ENCODE measurements at regions not wholly inside any gene's neighbourhood (a gene's known extent, or its start where the extent isn't known, plus 50 kb on each side); places are given as distances from the start of the nearest gene placed in this dataset.

DNA sequence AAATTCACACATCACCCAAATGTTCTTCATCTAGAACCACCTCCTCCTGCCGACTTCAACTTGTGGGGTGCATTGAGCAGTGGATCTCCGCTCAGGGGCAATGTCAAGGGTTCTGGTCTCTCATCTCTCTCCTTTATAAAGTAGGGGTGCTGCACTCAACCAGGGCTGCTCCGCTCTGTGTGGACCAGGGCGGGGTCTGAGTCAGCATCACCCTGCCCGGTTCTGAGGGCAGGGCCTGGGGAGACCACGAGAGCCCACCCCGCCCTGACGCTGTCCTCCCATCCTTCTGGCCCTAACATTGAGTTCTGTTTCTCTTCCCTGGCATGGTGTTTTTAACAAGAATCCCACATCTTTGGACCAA is 311.6 kb upstream of the DIO3 start:
- no peak for DNase-seq (ENCODE audit: low read depth)
- TF ChIP-seq, protein P1, sequence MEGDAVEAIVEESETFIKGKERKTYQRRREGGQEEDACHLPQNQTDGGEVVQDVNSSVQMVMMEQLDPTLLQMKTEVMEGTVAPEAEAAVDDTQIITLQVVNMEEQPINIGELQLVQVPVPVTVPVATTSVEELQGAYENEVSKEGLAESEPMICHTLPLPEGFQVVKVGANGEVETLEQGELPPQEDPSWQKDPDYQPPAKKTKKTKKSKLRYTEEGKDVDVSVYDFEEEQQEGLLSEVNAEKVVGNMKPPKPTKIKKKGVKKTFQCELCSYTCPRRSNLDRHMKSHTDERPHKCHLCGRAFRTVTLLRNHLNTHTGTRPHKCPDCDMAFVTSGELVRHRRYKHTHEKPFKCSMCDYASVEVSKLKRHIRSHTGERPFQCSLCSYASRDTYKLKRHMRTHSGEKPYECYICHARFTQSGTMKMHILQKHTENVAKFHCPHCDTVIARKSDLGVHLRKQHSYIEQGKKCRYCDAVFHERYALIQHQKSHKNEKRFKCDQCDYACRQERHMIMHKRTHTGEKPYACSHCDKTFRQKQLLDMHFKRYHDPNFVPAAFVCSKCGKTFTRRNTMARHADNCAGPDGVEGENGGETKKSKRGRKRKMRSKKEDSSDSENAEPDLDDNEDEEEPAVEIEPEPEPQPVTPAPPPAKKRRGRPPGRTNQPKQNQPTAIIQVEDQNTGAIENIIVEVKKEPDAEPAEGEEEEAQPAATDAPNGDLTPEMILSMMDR (IDR thresholded peaks at IDR 0.05; ENCODE audit: insufficient read depth, low read depth, low read length), result no peak
- no peak overlapping the region for H3K4me3 ChIP-seq (ENCODE audit: low read depth, low read length)

DNA sequence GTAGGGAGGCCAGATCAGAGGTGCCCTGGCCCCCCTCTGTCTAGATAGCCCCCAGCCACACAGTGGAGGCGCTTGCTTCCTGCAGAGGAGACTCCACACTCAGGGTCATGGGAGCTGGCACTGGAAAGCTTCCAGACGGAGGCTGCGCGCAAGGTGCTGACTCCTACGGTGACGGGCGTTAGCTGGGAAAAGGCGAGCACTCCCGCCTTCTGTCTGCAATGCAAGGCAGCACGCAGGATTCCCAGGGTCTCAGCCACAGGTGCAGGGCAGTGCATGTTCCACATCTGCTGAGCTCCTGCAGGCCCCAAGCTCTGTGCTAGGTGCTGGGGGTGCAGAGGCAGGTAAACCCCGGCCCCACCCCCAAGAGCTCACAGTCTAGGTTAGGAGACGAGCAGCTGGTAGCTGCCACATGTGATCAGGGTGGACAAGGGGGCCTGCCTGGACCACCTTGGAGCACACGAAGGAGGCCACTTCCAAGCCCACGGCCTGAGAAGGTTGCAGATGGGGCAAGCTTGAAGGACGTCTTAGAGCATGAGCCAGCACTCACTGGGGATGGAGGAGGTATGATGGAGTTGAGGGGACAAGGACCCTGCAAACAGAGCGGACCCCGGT is 310.9 kb upstream of the DIO3 start:
- TF ChIP-seq, protein P1 (IDR thresholded peaks at IDR 0.05; ENCODE audit: insufficient read depth, low read depth, low read length), result no peak
- DNase-seq (ENCODE audit: low read depth), result no peak
- no peak overlapping the region for H3K4me3 ChIP-seq (ENCODE audit: low read depth, low read length)

DNA sequence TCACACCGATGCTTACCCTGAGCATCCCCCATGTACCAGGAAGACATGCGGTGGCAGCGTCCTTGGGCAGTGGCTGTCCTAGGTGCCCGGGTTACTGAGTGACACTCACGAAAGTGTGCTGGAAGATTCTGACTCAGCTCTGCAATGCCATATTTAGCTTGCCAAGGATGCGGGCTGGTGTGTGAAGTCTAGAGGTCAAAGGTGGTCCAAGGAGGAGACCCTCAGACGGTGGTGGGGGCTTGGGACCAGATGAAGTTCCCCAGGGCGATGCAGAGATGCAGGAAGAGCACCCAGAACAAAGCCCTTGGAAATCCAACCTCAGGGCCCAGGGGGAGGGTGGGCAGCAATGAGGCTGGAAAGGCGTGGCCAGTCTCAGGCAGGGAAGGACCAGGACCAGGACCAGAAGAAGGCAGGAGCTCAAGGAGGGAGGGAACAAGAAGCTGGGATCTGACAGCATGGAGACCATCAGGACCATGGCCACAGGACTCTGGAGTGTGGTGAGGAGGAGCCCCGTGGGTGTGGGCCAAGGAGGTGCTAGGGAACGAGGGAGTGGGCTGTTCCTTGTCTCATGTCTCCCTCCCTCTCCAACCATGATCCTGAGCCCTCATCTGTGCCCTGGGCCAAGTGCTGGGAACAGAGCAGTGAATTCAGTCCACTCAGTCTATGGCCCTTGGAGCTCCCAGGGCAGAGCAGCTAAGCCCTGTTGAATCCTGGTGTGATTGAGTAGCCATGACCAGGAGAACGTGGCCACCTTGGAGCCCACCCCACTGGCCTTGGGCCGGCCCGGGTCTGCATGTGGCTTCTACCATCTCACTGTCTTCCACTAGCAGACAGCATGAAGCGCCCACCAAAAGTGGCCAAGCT is 310.1 kb upstream of the DIO3 start:
- DNase-seq (ENCODE audit: low read depth), result no peak
- TF ChIP-seq, protein P1 (IDR thresholded peaks at IDR 0.05; ENCODE audit: insufficient read depth, low read depth, low read length), result no peak
- H3K4me3 ChIP-seq (ENCODE audit: low read depth, low read length), result no peak overlapping the region

DNA sequence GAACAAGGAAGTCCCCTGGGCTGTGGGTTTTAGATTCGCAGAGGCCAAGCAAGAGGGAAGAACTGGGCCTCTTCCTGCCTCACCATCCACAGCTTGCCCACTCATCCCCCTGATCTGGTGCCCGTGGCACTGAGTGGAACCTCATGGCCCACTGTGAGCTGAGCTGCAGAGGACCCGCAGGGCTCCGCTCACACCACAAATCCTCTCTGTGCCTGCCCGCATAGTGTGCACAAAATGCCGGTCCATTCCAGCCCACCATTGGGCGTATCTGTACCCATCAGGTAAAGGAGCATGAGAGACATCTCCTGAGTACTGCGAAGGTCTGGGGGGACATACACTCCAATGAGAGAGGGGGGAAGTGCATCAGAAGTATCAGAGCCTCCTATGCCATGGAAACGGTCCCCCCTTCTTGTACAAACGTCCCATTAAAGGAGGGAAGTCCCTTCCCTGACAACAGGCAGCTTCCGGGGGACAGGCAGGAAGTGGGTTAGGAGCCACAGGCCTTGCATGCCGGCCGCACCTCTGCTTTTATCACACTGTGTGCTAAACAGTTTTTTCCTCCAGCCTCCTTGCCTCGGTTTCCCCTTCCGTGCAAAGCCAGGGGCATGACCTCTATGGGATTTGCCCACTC is 309.4 kb upstream of the DIO3 start:
- no peak for DNase-seq (ENCODE audit: low read depth)
- no peak overlapping the region for H3K4me3 ChIP-seq (ENCODE audit: low read depth, low read length)
- TF ChIP-seq, protein P1 (IDR thresholded peaks at IDR 0.05; ENCODE audit: insufficient read depth, low read depth, low read length), result no peak

DNA sequence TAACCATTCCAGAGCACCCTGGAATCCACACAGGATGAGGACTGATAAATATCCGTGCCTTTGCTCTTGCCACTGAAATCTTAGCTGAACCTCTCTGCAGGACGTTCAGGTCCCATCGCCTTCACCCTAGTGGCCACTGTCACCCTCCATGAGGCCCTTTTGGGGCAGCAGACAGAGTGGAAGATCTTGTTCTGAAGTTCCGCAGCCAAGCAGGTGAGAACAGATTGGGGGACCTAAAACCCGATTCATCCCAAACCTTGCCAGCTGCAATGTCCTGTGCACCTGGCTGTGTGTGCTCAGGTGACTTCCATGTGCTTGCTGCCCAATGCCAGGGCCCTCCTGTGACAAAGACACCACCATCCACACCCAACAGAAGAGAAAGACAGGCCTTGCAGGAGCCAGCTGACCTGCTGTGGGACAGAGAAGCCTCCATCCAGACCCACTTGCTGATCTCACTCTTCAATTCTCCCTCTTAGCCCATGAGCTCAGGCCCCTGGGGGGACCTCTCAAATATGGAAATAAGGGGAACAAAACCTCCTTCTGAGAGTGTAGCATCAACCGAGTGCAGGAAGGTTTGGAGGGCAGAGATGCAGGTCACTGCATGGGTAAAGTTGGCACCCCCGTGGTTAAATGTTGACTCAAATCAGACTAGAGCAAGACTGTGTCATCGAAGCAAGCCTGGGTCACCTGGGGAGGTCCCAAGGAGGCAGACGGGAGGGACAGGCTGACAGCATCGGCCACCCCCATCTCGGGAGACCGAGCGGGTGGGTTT is 308.7 kb upstream of the DIO3 start:
- TF ChIP-seq, protein P1 (IDR thresholded peaks at IDR 0.05; ENCODE audit: insufficient read depth, low read depth, low read length), result no peak
- H3K4me3 ChIP-seq (ENCODE audit: low read depth, low read length), result no peak overlapping the region
- DNase-seq (ENCODE audit: low read depth), result no peak

DNA sequence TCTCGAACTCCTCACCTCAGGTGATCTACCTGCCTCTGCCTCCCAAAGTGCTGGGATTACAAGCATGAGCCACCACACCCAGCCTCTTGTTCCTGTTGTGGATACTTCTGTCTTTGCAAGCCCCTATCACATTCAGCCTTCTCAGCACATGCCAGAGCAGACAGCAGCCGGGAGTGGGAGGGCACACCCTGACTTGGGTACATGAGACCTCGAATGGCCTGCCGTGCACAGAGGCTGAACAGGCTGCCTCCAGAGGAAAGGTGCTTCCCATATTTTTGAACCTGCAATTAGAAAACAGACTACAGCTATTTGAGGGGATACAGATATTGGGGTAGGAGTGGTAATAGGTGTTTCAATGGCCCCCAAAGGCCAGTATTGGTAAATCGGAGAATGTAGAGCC is 307.3 kb upstream of the DIO3 start:
- TF ChIP-seq, protein P1 (IDR thresholded peaks at IDR 0.05; ENCODE audit: insufficient read depth, low read depth, low read length), result no peak
- H3K4me3 ChIP-seq (ENCODE audit: low read depth, low read length), result no peak overlapping the region
- DNase-seq (ENCODE audit: low read depth), result no peak
